Loucy (cell line): ENCODE measurements at regions not wholly inside any gene's neighbourhood (a gene's known extent, or its start where the extent isn't known, plus 50 kb on each side); places are given as distances from the start of the nearest gene placed in this dataset.

ENCODE experiments used
- H2AFZ ChIP-seq: fragments of 200-600 bp; sonication (generic); 2 replicates; pipeline ENCODE4 v1.6.0; 2016; ENCODE audit warnings: antibody characterized with exemption, mild to moderate bottlenecking, low read length, moderate library complexity
- H3F3A ChIP-seq: fragments of 200-600 bp; 2 replicates; pipeline ENCODE4 v1.6.0; 2016; ENCODE audit warnings: antibody characterized with exemption, low read depth, mild to moderate bottlenecking
- H3K27me3 ChIP-seq: fragments of 200-600 bp; sonication (generic); 2 replicates; pipeline ENCODE4 v1.6.1; 2014; ENCODE audit warnings: low read length, mild to moderate bottlenecking; ENCODE audit not compliant: insufficient read depth, poor library complexity, severe bottlenecking
- H3K36me3 ChIP-seq: fragments of 200-600 bp; sonication (generic); 2 replicates; pipeline ENCODE4 v1.6.1; 2016; ENCODE audit warnings: low read length; ENCODE audit not compliant: insufficient read depth
- H3K4me1 ChIP-seq: fragments of 200-600 bp; sonication (generic); 2 replicates; pipeline ENCODE4 v1.5.1; 2014; ENCODE audit warnings: low read length, mild to moderate bottlenecking; ENCODE audit not compliant: insufficient read depth, poor library complexity, severe bottlenecking
- H3K4me2 ChIP-seq: fragments of 200-600 bp; sonication (generic); 2 replicates; pipeline ENCODE4 v1.6.0; 2014; ENCODE audit warnings: antibody characterized with exemption, low read length, low read depth, mild to moderate bottlenecking; ENCODE audit not compliant: poor library complexity, severe bottlenecking
- H3K4me3 ChIP-seq: fragments of 200-600 bp; sonication (generic); 2 replicates; pipeline ENCODE4 v1.5.1; 2014; ENCODE audit warnings: low read length, mild to moderate bottlenecking, mixed read lengths; ENCODE audit not compliant: poor library complexity, severe bottlenecking
- H3K79me2 ChIP-seq: fragments of 200-600 bp; sonication (generic); 2 replicates; pipeline ENCODE4 v1.6.1; 2014; ENCODE audit warnings: low read length; ENCODE audit not compliant: insufficient read depth
- H3K9ac ChIP-seq: fragments of 200-600 bp; sonication (generic); 2 replicates; pipeline ENCODE4 v1.6.0; 2014; ENCODE audit warnings: mild to moderate bottlenecking, low read depth, low read length, moderate library complexity; ENCODE audit not compliant: poor library complexity, severe bottlenecking
- H3K9me2 ChIP-seq: fragments of 200-600 bp; sonication (generic); replicated peaks from 2 replicates; pipeline ENCODE4 v1.6.1; 2016; ENCODE audit warnings: low read depth, low read length, mixed read lengths
- H3K9me3 ChIP-seq: fragments of 200-600 bp; sonication (generic); 2 replicates; pipeline ENCODE4 v1.6.1; 2014; ENCODE audit warnings: mild to moderate bottlenecking, antibody characterized with exemption, low read length, low read depth; ENCODE audit not compliant: insufficient read depth
- H4K20me1 ChIP-seq: fragments of 200-600 bp; sonication (generic); 2 replicates; pipeline ENCODE4 v1.6.0; 2014; ENCODE audit warnings: antibody characterized with exemption, low read length, mild to moderate bottlenecking; ENCODE audit not compliant: insufficient read depth, poor library complexity, severe bottlenecking
- EZH2phosphoT487 ChIP-seq: fragments of 200-600 bp; IDR thresholded peaks from 2 replicates; pipeline ENCODE4 v1.6.1; 2018; ENCODE audit warnings: antibody characterized with exemption, mild to moderate bottlenecking, moderate library complexity, borderline replicate concordance
- TF ChIP-seq, protein P1 (sequence below): fragments of 200-600 bp; sonication (generic); conservative IDR thresholded peaks from 2 replicates; pipeline ENCODE4 v1.5.1; 2014; ENCODE audit warnings: mild to moderate bottlenecking, antibody characterized with exemption, low read length

DNA sequence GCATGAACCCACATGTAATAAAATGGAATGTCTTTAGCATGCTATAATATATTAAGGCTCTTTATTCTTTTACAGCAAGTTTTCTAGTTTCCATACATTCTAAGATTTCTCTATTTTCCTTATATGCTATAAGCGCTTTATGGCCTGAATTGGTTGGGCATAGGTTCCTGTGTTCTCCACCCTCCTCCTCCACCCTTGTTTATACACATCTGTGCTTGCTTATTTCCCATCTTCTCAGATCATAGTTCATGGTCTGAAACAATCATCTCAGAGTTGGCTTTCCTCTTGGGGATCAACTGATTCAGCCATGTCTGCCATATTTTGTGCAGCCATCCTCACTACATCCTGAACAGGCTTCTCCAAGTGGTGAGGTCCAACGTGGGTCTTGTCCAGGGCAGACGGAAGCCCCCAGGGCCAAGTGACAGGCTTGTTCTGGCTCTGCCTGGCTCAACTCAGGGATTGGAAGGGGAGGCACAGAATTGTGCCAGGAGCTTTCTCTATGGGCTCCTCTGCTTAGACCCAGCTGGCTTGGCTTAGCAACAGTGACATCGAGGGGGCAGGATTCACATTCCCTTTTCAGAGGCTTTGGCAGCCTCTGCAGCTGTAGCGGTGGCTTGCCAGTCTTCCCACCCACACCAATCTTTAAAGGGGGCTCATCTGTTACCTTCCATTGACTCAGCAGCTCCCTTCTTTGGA, 327.3 kb downstream of the PTEN start:
- H3K9me3 ChIP-seq: no peaks in the 10 kb centered on the region
- H3K27me3 ChIP-seq: no peaks in the 10 kb centered on the region
- no peak overlapping the region for H3K9ac ChIP-seq
- no peak overlapping the region for H3K4me2 ChIP-seq
- peaks cover 60% of the 10 kb centered on the region for H3K36me3 ChIP-seq
- H3K9me2 ChIP-seq: no peaks in the 10 kb centered on the region
- TF ChIP-seq, protein P1, sequence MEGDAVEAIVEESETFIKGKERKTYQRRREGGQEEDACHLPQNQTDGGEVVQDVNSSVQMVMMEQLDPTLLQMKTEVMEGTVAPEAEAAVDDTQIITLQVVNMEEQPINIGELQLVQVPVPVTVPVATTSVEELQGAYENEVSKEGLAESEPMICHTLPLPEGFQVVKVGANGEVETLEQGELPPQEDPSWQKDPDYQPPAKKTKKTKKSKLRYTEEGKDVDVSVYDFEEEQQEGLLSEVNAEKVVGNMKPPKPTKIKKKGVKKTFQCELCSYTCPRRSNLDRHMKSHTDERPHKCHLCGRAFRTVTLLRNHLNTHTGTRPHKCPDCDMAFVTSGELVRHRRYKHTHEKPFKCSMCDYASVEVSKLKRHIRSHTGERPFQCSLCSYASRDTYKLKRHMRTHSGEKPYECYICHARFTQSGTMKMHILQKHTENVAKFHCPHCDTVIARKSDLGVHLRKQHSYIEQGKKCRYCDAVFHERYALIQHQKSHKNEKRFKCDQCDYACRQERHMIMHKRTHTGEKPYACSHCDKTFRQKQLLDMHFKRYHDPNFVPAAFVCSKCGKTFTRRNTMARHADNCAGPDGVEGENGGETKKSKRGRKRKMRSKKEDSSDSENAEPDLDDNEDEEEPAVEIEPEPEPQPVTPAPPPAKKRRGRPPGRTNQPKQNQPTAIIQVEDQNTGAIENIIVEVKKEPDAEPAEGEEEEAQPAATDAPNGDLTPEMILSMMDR: no peak
- TF ChIP-seq EZH2phosphoT487: no peak
- H2AFZ ChIP-seq: no peak overlapping the region
- H3K4me1 ChIP-seq: peaks cover 10% of the 10 kb centered on the region
- peaks cover 48% of the 10 kb centered on the region for H4K20me1 ChIP-seq
- H3K79me2 ChIP-seq: peaks cover 94% of the 10 kb centered on the region
- no peak overlapping the region for H3K4me3 ChIP-seq
- H3F3A ChIP-seq: no peaks in the 10 kb centered on the region

- no peak overlapping the region for H2AFZ ChIP-seq
- H3K79me2 ChIP-seq: peaks cover 96% of the 10 kb centered on the region
- H3K9me2 ChIP-seq: no peaks in the 10 kb centered on the region
- peaks cover 10% of the 10 kb centered on the region for H3K4me1 ChIP-seq
- peaks cover 56% of the 10 kb centered on the region for H4K20me1 ChIP-seq
- TF ChIP-seq, protein P1: no peak
- no peak for TF ChIP-seq EZH2phosphoT487
- no peak overlapping the region for H3K4me3 ChIP-seq
- H3K27me3 ChIP-seq: no peaks in the 10 kb centered on the region
- H3K9ac ChIP-seq: no peak overlapping the region
- no peak overlapping the region for H3K4me2 ChIP-seq
- peaks cover 63% of the 10 kb centered on the region; the same call in 1 of the 2 replicates for H3K36me3 ChIP-seq
- H3K9me3 ChIP-seq: no peaks in the 10 kb centered on the region
- H3F3A ChIP-seq: no peaks in the 10 kb centered on the region
Measured at GRCh38 chr10:88193018-88193417, 329.6 kb downstream of the PTEN start.

DNA sequence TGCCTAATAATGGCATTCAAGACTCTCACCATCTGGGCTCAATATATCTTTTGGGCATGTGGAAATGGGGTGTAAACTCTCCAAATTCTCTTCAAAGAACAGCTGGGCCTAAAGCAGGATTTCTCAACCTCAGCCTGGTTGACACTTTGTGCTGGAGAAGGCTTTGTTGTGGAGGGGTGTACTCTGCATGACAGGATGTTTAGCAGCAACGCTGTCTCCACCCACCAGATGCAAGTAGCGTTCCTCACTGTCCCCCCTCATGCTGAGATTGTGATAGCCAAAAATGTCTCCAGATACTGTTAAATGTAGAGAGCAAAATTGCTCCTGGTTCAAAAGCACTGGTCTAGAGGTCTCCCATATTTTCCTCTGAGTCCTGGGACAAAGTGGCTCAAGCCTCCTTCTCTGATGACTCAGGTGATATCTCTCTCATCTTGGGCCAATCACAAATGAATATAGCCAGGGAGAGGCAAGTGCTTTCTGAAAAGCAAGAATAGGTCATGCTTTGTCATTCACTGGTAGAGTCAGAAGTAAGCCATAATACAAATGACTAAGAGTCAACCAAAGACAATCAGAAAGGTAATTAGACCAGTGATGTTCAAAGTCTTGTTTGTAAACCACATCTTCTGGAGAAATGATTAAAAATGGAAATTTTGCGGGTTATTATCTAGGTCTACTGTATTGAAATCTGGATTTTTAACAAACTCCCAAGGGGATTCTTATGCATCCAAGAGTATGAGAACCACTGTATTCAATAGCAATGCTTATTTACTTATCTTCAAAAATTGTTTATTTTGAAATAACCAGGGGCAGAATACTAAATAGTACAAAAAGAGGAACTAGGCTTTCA, 330.8 kb downstream of the PTEN start:
- no peak overlapping the region for H3K9ac ChIP-seq
- peaks cover 74% of the 10 kb centered on the region; the same call in 1 of the 2 replicates for H3K36me3 ChIP-seq
- no peaks in the 10 kb centered on the region for H3F3A ChIP-seq
- TF ChIP-seq EZH2phosphoT487: no peak
- TF ChIP-seq, protein P1: no peak
- H4K20me1 ChIP-seq: peaks cover 56% of the 10 kb centered on the region
- no peak overlapping the region for H3K4me2 ChIP-seq
- H3K4me3 ChIP-seq: no peak overlapping the region
- H3K4me1 ChIP-seq: peaks cover 10% of the 10 kb centered on the region
- H3K9me3 ChIP-seq: no peaks in the 10 kb centered on the region
- no peak overlapping the region for H2AFZ ChIP-seq
- H3K79me2 ChIP-seq: peaks cover 97% of the 10 kb centered on the region
- H3K9me2 ChIP-seq: no peaks in the 10 kb centered on the region
- H3K27me3 ChIP-seq: no peaks in the 10 kb centered on the region
